Epithelial cell of prostate (primary cell): ENCODE measurements at regions not wholly inside any gene's neighbourhood (a gene's known extent, or its start where the extent isn't known, plus 50 kb on each side); places are given as distances from the start of the nearest gene placed in this dataset.

Experiments used
- DNase-seq: peaks from one replicate; pipeline ENCODE4 v3.0.0-alpha.2; 2011; ENCODE audit warnings: low read depth, low spot score
- H3K27ac ChIP-seq: fragments of 450-650 bp; 2 replicates; pipeline ENCODE4 v1.5.1; 2017; ENCODE audit warnings: mild to moderate bottlenecking

- DNase-seq = no peak
- H3K27ac ChIP-seq = no peak overlapping the region
Observed at GRCh38 chr4:179415037-179415846, 1973.0 kb upstream of the AGA start.

DNA sequence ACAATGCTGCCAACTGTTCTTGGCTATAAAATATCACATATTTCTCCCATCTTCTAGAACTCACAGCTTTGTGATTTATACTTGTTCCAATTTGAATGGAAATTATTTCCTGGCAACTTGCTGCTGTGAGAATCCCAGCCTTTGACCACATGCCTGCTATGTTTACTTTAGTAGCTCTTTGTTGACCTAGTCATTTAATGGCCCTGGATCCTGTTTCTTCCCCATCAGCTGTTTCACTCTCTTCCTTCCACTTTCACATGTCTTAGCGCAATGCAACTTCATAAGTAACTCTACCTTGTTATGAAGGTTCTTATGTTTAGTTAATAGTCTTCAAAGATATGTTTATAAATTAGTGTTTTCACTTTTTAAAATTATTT is 1973.6 kb upstream of the AGA start:
- no peak overlapping the region for H3K27ac ChIP-seq
- no peak for DNase-seq

DNA sequence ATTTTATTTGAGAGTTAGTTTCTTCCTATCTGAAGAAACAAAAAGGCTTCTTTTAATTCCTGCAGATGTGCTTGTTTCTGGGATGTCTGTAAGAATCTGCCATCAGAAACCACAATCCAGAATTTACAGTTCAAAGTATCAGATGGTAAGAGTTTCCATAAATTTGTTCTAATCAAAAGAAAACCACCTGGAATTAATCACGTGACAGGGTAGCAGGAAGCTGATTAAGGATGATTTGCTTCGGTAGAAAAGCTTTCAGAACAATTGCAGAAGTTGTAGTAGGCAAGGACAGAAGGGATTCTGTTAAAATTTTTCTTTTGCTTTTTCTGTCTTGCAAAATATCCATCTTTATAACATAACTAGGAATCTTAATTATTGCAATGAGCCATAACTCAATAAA is 1975.1 kb upstream of the AGA start:
- DNase-seq = no peak
- no peak overlapping the region for H3K27ac ChIP-seq

- DNase-seq = no peak
- no peak overlapping the region for H3K27ac ChIP-seq
Observed at GRCh38 chr4:179437962-179438361, 1995.7 kb upstream of the AGA start.

DNA sequence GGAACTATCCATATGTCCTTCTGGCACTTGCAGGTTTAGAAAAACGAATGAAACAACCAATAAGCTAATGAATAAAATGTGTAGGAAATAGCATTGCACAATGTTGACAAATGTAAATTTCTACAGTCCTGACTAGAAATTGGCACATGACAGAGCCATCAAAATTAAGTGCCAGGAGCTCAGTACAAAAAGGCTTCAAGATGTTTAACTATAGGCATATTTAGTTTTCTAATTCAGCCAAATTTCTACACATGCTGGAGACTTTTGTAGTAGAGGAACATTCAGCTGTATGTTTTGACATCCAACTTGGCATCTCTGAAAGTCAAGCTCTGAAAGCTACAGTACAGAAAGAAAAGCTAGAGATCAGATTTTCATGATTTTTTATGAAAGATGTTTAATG is 1999.4 kb upstream of the AGA start:
- H3K27ac ChIP-seq = no peak overlapping the region
- no peak for DNase-seq

- no peak overlapping the region for H3K27ac ChIP-seq
- no peak for DNase-seq
Observed at GRCh38 chr4:179447308-179447707, 2005.1 kb upstream of the AGA start.

DNA sequence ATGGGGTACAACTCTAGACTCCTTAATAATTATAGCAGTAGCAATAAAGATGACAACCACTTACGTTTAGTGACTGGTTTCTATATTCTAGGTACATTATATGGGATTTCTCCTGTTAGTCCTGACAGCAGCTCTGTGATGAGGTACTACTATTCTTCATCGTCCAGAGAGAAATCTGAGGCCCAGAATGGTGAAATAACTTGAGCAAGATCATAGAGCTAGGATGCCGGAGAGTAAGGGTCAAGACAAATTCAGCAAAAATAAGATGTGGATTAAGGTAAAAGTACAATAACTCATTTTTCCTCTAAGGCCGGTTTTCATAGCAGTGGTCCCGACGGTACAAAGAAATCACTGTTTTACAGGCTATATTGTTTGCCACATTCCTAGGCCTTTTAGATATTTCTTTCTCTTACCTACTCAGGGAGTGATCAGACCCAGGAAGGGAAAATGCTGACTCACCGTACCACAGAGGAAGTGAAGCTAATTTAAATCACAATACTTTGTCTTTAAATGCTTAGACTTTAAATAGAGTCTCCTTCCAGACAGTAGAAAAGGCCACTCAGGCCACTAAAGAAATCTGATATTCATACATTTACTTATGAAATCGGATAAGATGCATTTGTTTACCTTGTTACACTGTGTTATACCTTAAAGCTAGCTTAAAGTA is 2023.0 kb upstream of the AGA start:
- peak overlapping the region; percentile 46 for H3K27ac ChIP-seq
- peak; percentile 18 for DNase-seq

- no peak overlapping the region for H3K27ac ChIP-seq
- no peak for DNase-seq
Observed at GRCh38 chr4:179467878-179468277, 2025.6 kb upstream of the AGA start.

GRCh38 chr4:179472164-179472563 is 2029.9 kb upstream of the AGA start:
- peak; percentile 5 for DNase-seq
- no peak overlapping the region for H3K27ac ChIP-seq

DNA sequence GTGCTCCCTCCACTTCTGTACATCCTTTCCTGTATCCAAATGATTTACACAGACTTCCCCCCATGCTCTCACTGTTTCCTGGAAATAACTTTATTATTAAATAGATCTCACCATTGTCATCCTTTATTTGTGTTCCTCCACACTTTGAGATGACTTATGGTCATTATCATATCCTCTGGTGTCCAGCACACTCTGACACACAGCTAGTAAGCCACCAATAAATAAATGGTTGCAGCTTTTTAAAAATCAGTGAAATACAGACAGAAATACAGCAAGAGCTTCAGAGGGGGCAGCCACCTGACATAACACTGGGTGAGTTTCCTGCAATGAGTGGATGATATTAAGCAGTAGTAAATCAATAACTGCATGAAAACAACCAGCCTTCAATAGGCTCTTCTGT is 2036.4 kb upstream of the AGA start:
- DNase-seq = no peak

GRCh38 chr4:179485781-179486180 is 2043.5 kb upstream of the AGA start:
- H3K27ac ChIP-seq = no peak overlapping the region
- DNase-seq = no peak

More for the DNA sequence above, 2036.4 kb upstream of the AGA start:
- H3K27ac ChIP-seq = no peak overlapping the region

DNA sequence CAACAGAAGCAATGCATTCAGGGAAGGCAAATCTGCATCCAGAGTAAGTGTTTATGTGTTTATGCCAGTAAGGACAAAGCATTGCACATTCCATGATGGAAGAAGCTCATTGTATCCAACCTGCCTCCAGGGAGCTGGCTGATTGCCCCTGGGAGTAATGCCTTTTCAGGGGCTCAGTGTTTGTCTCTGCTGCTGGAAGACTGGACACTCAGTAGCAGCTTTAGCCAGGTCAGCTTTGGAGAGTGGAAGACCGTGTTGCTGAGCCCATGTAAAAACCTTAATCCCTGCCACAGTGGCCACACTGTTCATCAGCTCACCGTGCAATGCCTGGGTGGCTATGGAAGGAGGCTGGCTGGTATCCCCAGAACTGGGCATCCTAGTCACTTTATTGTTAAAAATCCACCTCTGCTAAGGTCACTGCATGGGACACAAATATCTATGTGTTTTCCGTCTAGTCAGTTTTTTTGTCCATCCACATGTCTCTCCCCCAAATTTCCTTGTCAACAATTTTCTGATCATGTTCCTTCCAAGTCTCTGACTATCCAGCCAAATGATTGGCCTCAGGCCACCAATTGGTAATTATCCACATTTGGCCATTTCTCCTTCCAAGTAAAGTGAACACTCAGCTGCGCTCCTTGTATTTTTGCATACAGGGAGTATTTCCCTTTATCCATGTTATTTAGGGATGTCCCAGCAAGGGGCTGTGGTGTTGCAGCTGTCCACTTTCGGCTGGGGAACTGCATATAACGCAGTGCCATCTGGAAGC is 2044.5 kb upstream of the AGA start:
- no peak for DNase-seq
- H3K27ac ChIP-seq = no peak overlapping the region

DNA sequence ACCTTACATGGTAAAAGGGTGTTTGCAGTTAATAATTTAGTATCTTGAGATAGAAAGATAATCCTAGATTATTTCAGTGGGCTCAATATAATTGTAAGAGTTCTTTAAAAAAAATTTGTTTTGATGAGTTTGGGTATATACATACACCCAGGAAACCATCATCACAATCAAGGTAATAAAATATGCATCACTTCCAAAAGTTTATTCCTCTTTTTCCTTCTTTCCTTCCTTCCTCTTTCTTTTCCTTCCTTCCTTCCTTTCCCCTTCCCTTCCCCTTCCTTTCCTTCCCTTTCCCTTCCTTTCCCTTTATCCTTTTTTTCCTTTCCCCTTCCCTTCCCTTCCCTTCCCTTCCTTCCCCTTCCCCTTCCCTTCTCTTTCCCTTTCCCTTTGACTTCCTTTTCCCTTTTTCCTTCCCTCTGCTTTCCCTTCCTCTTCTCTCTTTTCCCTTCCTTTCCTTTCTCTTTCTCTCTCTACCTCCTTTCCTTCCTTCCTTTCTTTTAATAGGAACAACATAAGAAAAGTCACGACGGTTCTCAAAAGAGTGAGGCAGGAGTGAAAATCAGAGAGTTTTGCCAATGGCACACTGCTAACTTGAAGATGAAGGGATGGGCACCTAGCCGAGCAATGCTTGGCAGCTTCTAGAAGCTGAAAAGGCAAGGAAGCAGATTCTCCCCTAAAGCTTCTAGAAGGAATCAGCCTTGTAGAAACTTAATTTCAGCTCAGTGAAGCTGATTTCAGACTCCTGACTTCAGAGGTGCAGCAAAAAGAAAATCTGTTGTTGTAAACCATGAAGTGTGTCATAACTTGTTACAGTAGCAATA is 2050.2 kb upstream of the AGA start:
- no peak for DNase-seq

DNA sequence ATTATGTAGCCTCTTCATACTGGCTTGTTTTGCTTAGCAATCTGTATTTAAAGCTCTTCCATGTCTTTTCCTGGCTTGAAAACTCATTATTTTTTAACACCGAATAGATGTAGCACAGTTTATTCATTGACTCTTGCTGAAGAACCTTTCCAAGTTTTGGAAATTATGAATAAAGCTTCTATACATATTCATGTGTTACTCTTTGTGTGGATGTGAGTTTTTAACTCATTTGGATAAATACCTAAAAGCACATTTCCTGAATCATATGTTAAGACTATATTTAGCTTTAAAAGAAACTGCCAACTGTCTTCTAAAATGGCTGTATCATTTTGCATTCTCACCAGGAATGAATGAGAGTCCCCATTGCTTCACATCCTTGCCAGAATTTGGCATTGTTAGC is 2061.7 kb upstream of the AGA start:
- H3K27ac ChIP-seq = no peak overlapping the region
- DNase-seq = no peak

More for the DNA sequence above, 2050.2 kb upstream of the AGA start:
- H3K27ac ChIP-seq = no peak overlapping the region

DNA sequence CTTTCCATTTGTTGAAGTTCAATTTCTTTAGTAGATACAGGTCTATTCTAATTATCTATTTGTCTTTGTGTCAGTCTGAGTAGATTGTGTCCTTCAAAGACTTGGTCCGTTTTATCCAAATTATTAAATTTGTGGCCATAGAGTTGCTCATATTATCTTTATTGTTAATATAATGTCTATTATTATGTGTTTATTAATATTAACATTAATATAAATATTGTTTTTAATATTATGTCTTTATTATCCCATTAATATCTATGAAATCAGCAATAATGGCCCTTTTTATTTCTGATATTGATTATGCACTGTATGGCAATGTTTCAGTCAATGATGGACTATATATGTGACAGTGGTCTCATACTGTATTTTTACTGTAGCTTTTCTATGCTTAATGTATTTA is 2067.3 kb upstream of the AGA start:
- no peak overlapping the region for H3K27ac ChIP-seq
- no peak for DNase-seq

GRCh38 chr4:179521952-179522351 is 2079.7 kb upstream of the AGA start:
- DNase-seq = no peak
- no peak overlapping the region for H3K27ac ChIP-seq

DNA sequence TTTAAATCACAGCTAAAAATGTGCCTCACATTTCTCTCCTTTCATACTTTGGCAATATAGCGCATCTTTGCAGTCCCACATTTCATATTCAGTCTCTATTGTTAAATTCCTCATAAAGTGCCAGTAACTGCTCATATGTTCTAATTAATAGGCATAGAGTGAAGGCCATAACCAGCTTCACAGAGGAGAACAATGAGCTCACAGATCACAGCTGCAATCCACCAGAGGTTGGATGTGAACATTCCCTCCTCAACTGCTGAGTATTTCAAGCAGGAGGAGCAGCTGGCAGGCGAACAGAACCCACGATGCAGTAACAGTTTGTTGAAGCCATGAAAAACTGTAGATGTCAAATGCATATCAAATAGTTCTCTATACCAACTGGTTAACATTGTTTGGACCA is 2088.7 kb upstream of the AGA start:
- DNase-seq = no peak
- no peak overlapping the region for H3K27ac ChIP-seq

DNA sequence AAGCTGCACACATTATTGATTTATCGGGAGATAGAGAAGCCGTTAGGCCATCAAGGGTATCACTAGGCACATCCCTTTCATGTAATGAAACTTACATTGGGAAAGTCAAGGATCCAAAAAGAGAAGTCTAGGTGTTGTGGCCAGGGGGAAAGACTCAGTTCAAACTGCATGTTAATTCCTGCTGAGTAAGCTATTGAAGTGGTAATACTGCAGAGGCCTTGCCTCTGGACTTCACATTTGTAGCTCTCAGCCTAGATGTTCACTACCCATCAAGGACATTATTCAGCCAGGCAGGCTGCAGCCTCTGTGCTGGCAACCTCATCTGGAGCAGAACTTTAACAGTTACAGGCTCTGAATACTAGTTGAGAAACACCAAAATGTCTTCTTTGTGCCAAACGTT is 2094.5 kb upstream of the AGA start:
- no peak overlapping the region for H3K27ac ChIP-seq

DNA sequence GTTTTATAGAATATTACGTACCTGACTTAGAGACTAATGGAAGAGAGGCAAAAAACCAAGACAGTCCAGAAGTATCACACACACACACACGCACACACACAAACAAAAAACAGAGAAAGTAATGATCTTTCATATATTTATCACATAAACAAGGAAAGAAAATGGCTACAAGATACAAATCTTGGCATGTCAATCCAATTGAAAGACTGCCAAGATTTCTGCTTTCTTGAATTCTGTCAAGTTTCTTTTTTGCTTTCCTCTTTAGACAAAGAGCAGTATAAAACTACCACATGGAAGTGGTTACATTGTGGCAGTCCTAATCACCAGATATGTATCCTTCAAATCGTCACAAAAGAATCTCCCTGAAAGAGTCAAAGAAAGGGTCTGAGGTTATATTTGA is 2097.4 kb upstream of the AGA start:
- H3K27ac ChIP-seq = no peak overlapping the region
- DNase-seq = no peak

More for the DNA sequence above, 2094.5 kb upstream of the AGA start:
- DNase-seq = no peak

- no peak overlapping the region for H3K27ac ChIP-seq
- no peak for DNase-seq
Observed at GRCh38 chr4:179543771-179544170, 2101.5 kb upstream of the AGA start.
